ENCODE measurements at regions not wholly inside any gene's neighbourhood (a gene's known extent, or its start where the extent isn't known, plus 50 kb on each side); places are given as distances from the start of the nearest gene placed in this dataset.

- H3K9me3 ChIP-seq (ENCODE audit: control insufficient read depth in 2 of 2, insufficient read depth in 1 of 2, low read depth in 1 of 2, low read length in 1 of 2) = no peaks in the 10 kb centered on the region
- 68 to 84% methylated on average over 1 of the region's 1 CpG for WGBS, 2 donors
- H3K27ac ChIP-seq (ENCODE audit: low read depth in 2 of 2, low read length in 1 of 2) = no peak overlapping the region
- H3K4me1 ChIP-seq (ENCODE audit: control insufficient read depth in 2 of 2, insufficient read depth in 2 of 2, low read length in 1 of 2) = no peaks in the 10 kb centered on the region
- H3K4me3 ChIP-seq (ENCODE audit: low read depth in 1 of 2, low read length in 2 of 2) = no peak overlapping the region
- no peaks in the 10 kb centered on the region for H3K27me3 ChIP-seq (ENCODE audit: control insufficient read depth in 1 of 2, insufficient read depth in 2 of 2, low read length in 2 of 2)
- H3K36me3 ChIP-seq (ENCODE audit: control insufficient read depth in 2 of 2, insufficient read depth in 2 of 2, low read length in 1 of 2) = no peaks in the 10 kb centered on the region
These were observed 140.3 kb upstream of the VANGL1 start for GRCh38 chr1:115501476-115501875.

DNA sequence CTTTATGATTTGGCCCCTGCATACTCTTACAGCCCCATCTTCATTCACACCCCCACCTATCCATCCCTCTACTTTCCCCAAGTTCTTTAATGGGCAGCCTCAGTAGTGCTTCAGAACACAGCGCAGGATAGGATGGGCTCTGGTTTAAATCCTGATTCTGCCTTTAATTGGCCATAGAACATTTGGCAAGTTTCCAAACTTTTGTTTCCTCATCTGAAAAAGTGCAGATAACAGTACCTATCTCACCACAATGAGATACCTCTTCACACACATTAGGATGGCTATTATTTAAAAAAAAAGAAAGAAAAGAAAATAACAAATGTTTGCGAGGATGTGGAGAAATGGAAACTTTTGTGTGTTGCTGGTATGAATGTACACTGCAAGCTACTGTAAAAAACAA is 142.5 kb upstream of the VANGL1 start:
- Histone ChIP-seq H3K27me3 (ENCODE audit: control insufficient read depth in 1 of 2, insufficient read depth in 2 of 2, low read length in 2 of 2) (no peaks in the 10 kb centered on the region), H3K4me1 (ENCODE audit: control insufficient read depth in 2 of 2, insufficient read depth in 2 of 2, low read length in 1 of 2) (no peaks in the 10 kb centered on the region), H3K4me3 (ENCODE audit: low read depth in 1 of 2, low read length in 2 of 2) (no peak overlapping the region), H3K36me3 (ENCODE audit: control insufficient read depth in 2 of 2, insufficient read depth in 2 of 2, low read length in 1 of 2) (no peaks in the 10 kb centered on the region), H3K27ac (ENCODE audit: low read depth in 2 of 2, low read length in 1 of 2) (no peak overlapping the region), H3K9me3 (ENCODE audit: control insufficient read depth in 2 of 2, insufficient read depth in 1 of 2, low read depth in 1 of 2, low read length in 1 of 2) (no peaks in the 10 kb centered on the region)
- 91 to 94% methylated on average over 2 of the region's 2 CpGs for WGBS, 2 donors

DNA sequence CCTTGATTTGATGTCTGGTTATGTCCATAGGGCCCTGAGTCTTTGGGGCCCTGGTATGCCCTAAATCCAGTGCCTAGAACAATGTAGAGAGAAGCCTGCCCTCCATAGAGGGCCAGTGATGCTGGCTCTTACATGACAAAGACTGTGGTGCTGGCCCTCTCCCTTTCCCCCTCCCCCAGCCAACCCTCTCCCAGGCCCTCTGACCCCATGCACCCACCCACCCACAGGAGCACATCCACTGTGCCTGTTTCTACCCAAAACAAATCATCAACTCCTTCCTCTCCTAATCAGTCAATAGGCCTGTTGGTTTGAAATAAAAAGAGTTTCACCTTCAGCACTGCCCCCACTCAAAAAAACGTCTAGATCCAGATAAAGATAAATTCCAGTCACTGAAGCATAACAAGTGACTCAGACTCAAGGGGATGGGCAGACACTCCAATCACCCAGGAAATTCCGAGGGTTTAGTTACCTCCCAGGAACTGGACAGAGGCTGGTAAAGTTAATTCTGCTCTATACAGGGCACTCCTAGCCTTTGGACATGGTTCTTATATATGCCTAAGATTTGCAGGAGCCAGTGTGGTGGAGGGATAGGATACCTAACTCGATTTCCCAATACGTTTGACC is 144.8 kb upstream of the VANGL1 start:
- no peaks in the 10 kb centered on the region for H3K36me3 ChIP-seq (ENCODE audit: control insufficient read depth in 2 of 2, insufficient read depth in 2 of 2, low read length in 1 of 2)
- 51 to 54% methylated on average over 4 of the region's 4 CpGs for WGBS, 2 donors
- H3K27me3 ChIP-seq (ENCODE audit: control insufficient read depth in 1 of 2, insufficient read depth in 2 of 2, low read length in 2 of 2) = no peaks in the 10 kb centered on the region
- no peaks in the 10 kb centered on the region for H3K9me3 ChIP-seq (ENCODE audit: control insufficient read depth in 2 of 2, insufficient read depth in 1 of 2, low read depth in 1 of 2, low read length in 1 of 2)
- no peaks in the 10 kb centered on the region for H3K4me1 ChIP-seq (ENCODE audit: control insufficient read depth in 2 of 2, insufficient read depth in 2 of 2, low read length in 1 of 2)
- H3K27ac ChIP-seq (ENCODE audit: low read depth in 2 of 2, low read length in 1 of 2) = no peak overlapping the region
- H3K4me3 ChIP-seq (ENCODE audit: low read depth in 1 of 2, low read length in 2 of 2) = no peak overlapping the region

DNA sequence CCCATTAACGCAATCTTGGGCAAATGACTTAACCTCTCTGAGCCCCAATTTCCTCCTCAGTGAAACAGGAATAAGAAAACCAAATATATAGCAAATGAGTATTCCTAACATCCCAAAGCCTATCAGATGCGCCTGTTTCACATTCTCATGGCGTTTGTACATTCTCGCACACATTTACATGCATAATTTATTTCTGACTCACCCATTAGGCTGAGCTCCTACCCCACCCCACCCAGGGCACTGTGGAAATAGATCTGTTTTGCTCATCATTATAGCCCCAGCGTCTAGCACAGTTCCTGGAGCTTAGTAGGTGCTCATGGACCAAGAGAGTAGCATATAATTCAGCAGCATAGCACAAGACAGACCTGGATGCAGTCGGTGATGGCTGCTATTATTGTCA is 146.1 kb upstream of the VANGL1 start:
- H3K36me3 ChIP-seq (ENCODE audit: control insufficient read depth in 2 of 2, insufficient read depth in 2 of 2, low read length in 1 of 2) = no peaks in the 10 kb centered on the region
- H3K9me3 ChIP-seq (ENCODE audit: control insufficient read depth in 2 of 2, insufficient read depth in 1 of 2, low read depth in 1 of 2, low read length in 1 of 2) = no peaks in the 10 kb centered on the region
- no peaks in the 10 kb centered on the region for H3K4me1 ChIP-seq (ENCODE audit: control insufficient read depth in 2 of 2, insufficient read depth in 2 of 2, low read length in 1 of 2)
- H3K4me3 ChIP-seq (ENCODE audit: low read depth in 1 of 2, low read length in 2 of 2) = no peak overlapping the region
- 82 to 83% methylated on average over 6 of the region's 6 CpGs for WGBS, 2 donors
- no peak overlapping the region for H3K27ac ChIP-seq (ENCODE audit: low read depth in 2 of 2, low read length in 1 of 2)
- H3K27me3 ChIP-seq (ENCODE audit: control insufficient read depth in 1 of 2, insufficient read depth in 2 of 2, low read length in 2 of 2) = no peaks in the 10 kb centered on the region

DNA sequence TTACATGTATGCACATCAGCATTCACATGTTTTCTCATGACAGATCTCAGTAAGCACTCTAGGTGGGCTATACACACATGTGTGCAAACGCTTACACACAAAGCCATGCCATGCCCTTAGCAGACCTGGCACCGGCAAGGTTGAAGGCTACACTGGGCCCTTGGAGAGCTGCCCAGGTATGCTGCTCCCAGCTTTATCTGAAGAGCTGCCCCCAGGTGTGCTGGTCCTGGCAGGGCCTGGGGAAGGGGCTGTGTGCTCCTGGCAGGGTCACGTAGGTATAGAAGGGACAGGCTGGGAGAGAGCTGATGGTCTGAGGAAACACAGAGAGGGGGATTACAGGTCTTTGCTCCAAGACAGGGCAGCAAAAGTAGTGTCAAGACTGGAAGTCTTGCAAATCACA is 146.7 kb upstream of the VANGL1 start:
- Histone ChIP-seq H3K27me3 (ENCODE audit: control insufficient read depth in 1 of 2, insufficient read depth in 2 of 2, low read length in 2 of 2) (no peaks in the 10 kb centered on the region), H3K27ac (ENCODE audit: low read depth in 2 of 2, low read length in 1 of 2) (no peak overlapping the region), H3K4me1 (ENCODE audit: control insufficient read depth in 2 of 2, insufficient read depth in 2 of 2, low read length in 1 of 2) (no peaks in the 10 kb centered on the region), H3K4me3 (ENCODE audit: low read depth in 1 of 2, low read length in 2 of 2) (no peak overlapping the region), H3K9me3 (ENCODE audit: control insufficient read depth in 2 of 2, insufficient read depth in 1 of 2, low read depth in 1 of 2, low read length in 1 of 2) (no peaks in the 10 kb centered on the region), H3K36me3 (ENCODE audit: control insufficient read depth in 2 of 2, insufficient read depth in 2 of 2, low read length in 1 of 2) (no peaks in the 10 kb centered on the region)
- 78 to 87% methylated on average over 3 of the region's 3 CpGs for WGBS, 2 donors

DNA sequence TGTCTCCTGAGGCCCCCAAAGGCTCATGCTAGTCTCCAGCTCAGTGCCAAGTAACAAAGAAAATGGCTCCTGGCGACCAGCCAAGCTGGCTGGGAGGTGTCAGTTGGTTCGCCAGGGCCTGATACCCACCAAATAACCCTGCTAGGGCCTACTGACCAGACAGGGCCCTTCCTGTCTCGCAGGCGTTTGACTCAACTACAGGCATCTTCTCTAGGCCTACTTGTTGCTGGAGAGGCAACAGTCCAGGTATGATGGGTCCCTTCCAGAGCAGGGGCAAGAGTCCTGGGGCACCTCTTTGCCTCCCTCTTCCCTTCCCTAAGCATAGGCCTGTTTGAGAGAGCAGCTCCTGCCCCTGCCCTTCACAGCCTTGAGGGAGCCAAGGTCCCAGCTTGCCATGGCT is 147.9 kb upstream of the VANGL1 start:
- H3K4me3 ChIP-seq (ENCODE audit: low read depth in 1 of 2, low read length in 2 of 2) = no peak overlapping the region

DNA sequence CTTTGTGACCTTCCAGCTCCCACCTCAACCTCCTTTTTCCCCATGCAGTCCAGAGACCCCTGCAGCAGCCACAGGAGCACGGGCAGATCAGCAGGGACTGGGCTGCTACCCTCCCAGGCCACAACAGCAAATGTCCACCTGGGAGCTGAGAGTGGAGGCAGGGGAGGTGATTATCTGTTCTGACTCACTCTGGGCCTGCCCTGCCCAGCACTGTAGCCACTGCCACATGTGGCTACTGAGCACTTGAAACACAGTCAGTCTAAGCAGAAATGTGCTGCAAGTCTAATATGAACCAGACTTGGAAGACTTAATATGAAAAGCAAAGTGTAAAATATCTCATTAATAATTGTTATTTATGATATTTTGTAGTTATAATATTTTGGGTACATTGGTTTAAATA is 148.9 kb upstream of the VANGL1 start:
- H3K27ac ChIP-seq (ENCODE audit: low read depth in 2 of 2, low read length in 1 of 2) = no peak overlapping the region
- H3K27me3 ChIP-seq (ENCODE audit: control insufficient read depth in 1 of 2, insufficient read depth in 2 of 2, low read length in 2 of 2) = no peaks in the 10 kb centered on the region
- H3K36me3 ChIP-seq (ENCODE audit: control insufficient read depth in 2 of 2, insufficient read depth in 2 of 2, low read length in 1 of 2) = no peaks in the 10 kb centered on the region
- 65 to 82% methylated on average over 1 of the region's 1 CpG for WGBS, 2 donors
- H3K4me3 ChIP-seq (ENCODE audit: low read depth in 1 of 2, low read length in 2 of 2) = no peak overlapping the region
- H3K9me3 ChIP-seq (ENCODE audit: control insufficient read depth in 2 of 2, insufficient read depth in 1 of 2, low read depth in 1 of 2, low read length in 1 of 2) = no peaks in the 10 kb centered on the region
- no peaks in the 10 kb centered on the region for H3K4me1 ChIP-seq (ENCODE audit: control insufficient read depth in 2 of 2, insufficient read depth in 2 of 2, low read length in 1 of 2)

More for the DNA sequence above, 147.9 kb upstream of the VANGL1 start:
- H3K27ac ChIP-seq (ENCODE audit: low read depth in 2 of 2, low read length in 1 of 2) = no peak overlapping the region
- no peaks in the 10 kb centered on the region for H3K36me3 ChIP-seq (ENCODE audit: control insufficient read depth in 2 of 2, insufficient read depth in 2 of 2, low read length in 1 of 2)
- H3K27me3 ChIP-seq (ENCODE audit: control insufficient read depth in 1 of 2, insufficient read depth in 2 of 2, low read length in 2 of 2) = no peaks in the 10 kb centered on the region
- no peaks in the 10 kb centered on the region for H3K9me3 ChIP-seq (ENCODE audit: control insufficient read depth in 2 of 2, insufficient read depth in 1 of 2, low read depth in 1 of 2, low read length in 1 of 2)
- H3K4me1 ChIP-seq (ENCODE audit: control insufficient read depth in 2 of 2, insufficient read depth in 2 of 2, low read length in 1 of 2) = no peaks in the 10 kb centered on the region
- 78 to 82% methylated on average over 4 of the region's 4 CpGs for WGBS, 2 donors

- Histone ChIP-seq H3K4me3 (ENCODE audit: low read depth in 1 of 2, low read length in 2 of 2) (no peak overlapping the region), H3K36me3 (ENCODE audit: control insufficient read depth in 2 of 2, insufficient read depth in 2 of 2, low read length in 1 of 2) (no peaks in the 10 kb centered on the region), H3K9me3 (ENCODE audit: control insufficient read depth in 2 of 2, insufficient read depth in 1 of 2, low read depth in 1 of 2, low read length in 1 of 2) (no peaks in the 10 kb centered on the region), H3K27me3 (ENCODE audit: control insufficient read depth in 1 of 2, insufficient read depth in 2 of 2, low read length in 2 of 2) (no peaks in the 10 kb centered on the region), H3K27ac (ENCODE audit: low read depth in 2 of 2, low read length in 1 of 2) (no peak overlapping the region), H3K4me1 (ENCODE audit: control insufficient read depth in 2 of 2, insufficient read depth in 2 of 2, low read length in 1 of 2) (no peaks in the 10 kb centered on the region)
- 60 to 72% methylated on average over 4 of the region's 4 CpGs for WGBS, 2 donors
These were observed 149.7 kb upstream of the VANGL1 start for GRCh38 chr1:115492019-115492595.

DNA sequence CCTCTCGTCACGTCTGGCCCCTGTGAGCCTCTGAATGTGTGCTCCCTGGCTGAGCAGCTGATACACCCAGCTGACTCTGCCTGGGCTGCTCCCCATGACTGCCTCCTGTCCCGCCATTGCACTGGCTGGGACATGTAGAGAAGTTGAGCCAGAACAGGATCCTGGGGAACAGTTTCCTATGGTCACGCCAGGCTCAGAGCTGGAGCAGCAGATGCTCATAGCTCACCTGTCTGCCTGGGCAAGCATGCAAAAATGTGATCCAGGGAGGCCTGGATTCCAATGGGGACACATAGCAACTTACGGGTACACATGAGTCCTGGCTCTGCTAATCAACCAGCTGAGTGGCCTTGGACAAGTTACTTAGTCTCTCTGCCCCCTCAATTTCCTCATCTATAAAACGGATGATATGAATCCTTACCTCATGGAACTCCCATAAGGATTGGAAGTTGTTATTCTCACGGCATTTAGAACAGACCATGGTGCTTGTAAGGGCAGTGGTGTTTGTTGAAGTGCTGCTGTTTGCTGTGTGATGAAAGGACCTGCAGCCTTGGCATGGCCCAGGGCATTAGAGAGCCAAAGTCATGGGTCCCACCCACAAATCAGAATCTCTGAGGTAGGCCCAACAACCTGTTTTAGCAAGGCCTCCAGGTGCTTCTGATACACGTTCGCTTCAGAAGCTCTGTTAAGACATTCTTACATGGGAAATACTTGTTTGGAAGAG is 150.3 kb upstream of the VANGL1 start:
- no peak overlapping the region for H3K27ac ChIP-seq (ENCODE audit: low read depth in 2 of 2, low read length in 1 of 2)
- no peaks in the 10 kb centered on the region for H3K9me3 ChIP-seq (ENCODE audit: control insufficient read depth in 2 of 2, insufficient read depth in 1 of 2, low read depth in 1 of 2, low read length in 1 of 2)
- H3K36me3 ChIP-seq (ENCODE audit: control insufficient read depth in 2 of 2, insufficient read depth in 2 of 2, low read length in 1 of 2) = no peaks in the 10 kb centered on the region
- 62 to 73% methylated on average over 9 of the region's 9 CpGs for WGBS, 2 donors
- no peak overlapping the region for H3K4me3 ChIP-seq (ENCODE audit: low read depth in 1 of 2, low read length in 2 of 2)
- H3K4me1 ChIP-seq (ENCODE audit: control insufficient read depth in 2 of 2, insufficient read depth in 2 of 2, low read length in 1 of 2) = no peaks in the 10 kb centered on the region
- H3K27me3 ChIP-seq (ENCODE audit: control insufficient read depth in 1 of 2, insufficient read depth in 2 of 2, low read length in 2 of 2) = no peaks in the 10 kb centered on the region

- H3K27ac ChIP-seq (ENCODE audit: low read depth in 2 of 2, low read length in 1 of 2) = no peak overlapping the region
These were observed 141.0 kb upstream of the NGF start for GRCh38 chr1:115479055-115479482.

More at GRCh38 chr1:115479055-115479482, 141.0 kb upstream of the NGF start:
- H3K4me3 ChIP-seq (ENCODE audit: low read depth in 1 of 2, low read length in 2 of 2) = no peak overlapping the region
- H3K27me3 ChIP-seq (ENCODE audit: control insufficient read depth in 1 of 2, insufficient read depth in 2 of 2, low read length in 2 of 2) = no peaks in the 10 kb centered on the region
- no peaks in the 10 kb centered on the region for H3K36me3 ChIP-seq (ENCODE audit: control insufficient read depth in 2 of 2, insufficient read depth in 2 of 2, low read length in 1 of 2)
- peaks cover 0 to 3% of the 10 kb centered on the region in 2 donors for H3K4me1 ChIP-seq (ENCODE audit: control insufficient read depth in 2 of 2, insufficient read depth in 2 of 2, low read length in 1 of 2)
- 27 to 29% methylated on average over 17 to 22 of the region's 22 CpGs for WGBS, 2 donors
- no peaks in the 10 kb centered on the region for H3K9me3 ChIP-seq (ENCODE audit: control insufficient read depth in 2 of 2, insufficient read depth in 1 of 2, low read depth in 1 of 2, low read length in 1 of 2)

Measured in esophagus (tissue), 2 donors.